ENCODE measurements at regions not wholly inside any gene's neighbourhood (a gene's known extent, or its start where the extent isn't known, plus 50 kb on each side); places are given as distances from the start of the nearest gene placed in this dataset.

GRCh38 chr17:72308744-72309385 lies 188.0 kb downstream of the SOX9 start:
- Mint-ChIP-seq H3K4me3 (no peak overlapping the region), H3K36me3 (ENCODE audit: low read depth) (no peaks in the 10 kb centered on the region), H3K27ac (no peak overlapping the region), H3K4me1 (no peaks in the 10 kb centered on the region; the same call in 1 of the 3 replicates), H3K27me3 (ENCODE audit: insufficient read depth, low read depth, poor library complexity) (peaks cover 2% of the 10 kb centered on the region), H3K9me3 (no peaks in the 10 kb centered on the region)
- Histone ChIP-seq H3F3A (replicated peaks; ENCODE audit: low read depth) (no peaks in the 10 kb centered on the region), H3K79me2 (replicated peaks; ENCODE audit: insufficient read depth) (no peaks in the 10 kb centered on the region), H3K4me3 (no peak overlapping the region), H3K4me2 (no peak overlapping the region), H4K20me1 (replicated peaks; ENCODE audit: insufficient read depth) (no peaks in the 10 kb centered on the region), H3K4me1 (ENCODE audit: insufficient read depth) (no peaks in the 10 kb centered on the region), H3K27me3 (ENCODE audit: insufficient read depth) (no peaks in the 10 kb centered on the region), H3K27ac (ENCODE audit: low read depth) (no peak overlapping the region), H3K36me3 (ENCODE audit: insufficient read depth) (no peaks in the 10 kb centered on the region), H3K9me2 (ENCODE audit: insufficient read depth) (no peaks in the 10 kb centered on the region), H2AFZ (no peak overlapping the region)
- DNase-seq (ENCODE audit: low spot score) (no peak), ATAC-seq (no peak)
- TF ChIP-seq EZH2phosphoT487 (IDR thresholded peaks at IDR 0.05; ENCODE audit: unreplicated experiment) (no peak), JUNB (IDR thresholded peaks at IDR 0.05; ENCODE audit: unreplicated experiment) (no peak)
- TF ChIP-seq, protein P1, sequence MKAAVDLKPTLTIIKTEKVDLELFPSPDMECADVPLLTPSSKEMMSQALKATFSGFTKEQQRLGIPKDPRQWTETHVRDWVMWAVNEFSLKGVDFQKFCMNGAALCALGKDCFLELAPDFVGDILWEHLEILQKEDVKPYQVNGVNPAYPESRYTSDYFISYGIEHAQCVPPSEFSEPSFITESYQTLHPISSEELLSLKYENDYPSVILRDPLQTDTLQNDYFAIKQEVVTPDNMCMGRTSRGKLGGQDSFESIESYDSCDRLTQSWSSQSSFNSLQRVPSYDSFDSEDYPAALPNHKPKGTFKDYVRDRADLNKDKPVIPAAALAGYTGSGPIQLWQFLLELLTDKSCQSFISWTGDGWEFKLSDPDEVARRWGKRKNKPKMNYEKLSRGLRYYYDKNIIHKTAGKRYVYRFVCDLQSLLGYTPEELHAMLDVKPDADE (IDR thresholded peaks at IDR 0.05), result no peak

DNA sequence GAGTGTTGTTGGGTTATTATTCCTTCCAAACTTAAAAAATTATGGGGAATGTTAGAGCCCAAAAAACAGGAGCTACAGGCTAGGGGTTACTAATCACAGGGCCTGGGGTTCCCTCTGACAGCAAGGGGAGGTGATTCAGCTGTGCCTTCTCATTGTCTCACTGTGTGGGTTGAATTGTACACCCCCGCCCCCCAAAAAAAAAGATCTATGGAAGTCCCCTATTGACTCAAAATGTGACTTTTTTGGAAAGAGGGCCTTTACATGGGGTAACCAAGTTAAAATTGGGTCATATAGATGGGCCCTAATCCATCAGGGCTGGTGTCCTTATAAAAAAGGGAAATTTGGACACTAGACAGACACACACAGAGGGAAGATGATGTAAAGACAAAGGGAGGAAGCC lies 190.2 kb downstream of the SOX9 start:
- no peaks in the 10 kb centered on the region for H3K79me2 ChIP-seq (replicated peaks; ENCODE audit: insufficient read depth)
- H2AFZ ChIP-seq, result no peak overlapping the region
- no peaks in the 10 kb centered on the region for H3K9me3 Mint-ChIP-seq
- no peaks in the 10 kb centered on the region for H4K20me1 ChIP-seq (replicated peaks; ENCODE audit: insufficient read depth)
- no peaks in the 10 kb centered on the region for H3F3A ChIP-seq (replicated peaks; ENCODE audit: low read depth)
- no peaks in the 10 kb centered on the region for H3K36me3 ChIP-seq (ENCODE audit: insufficient read depth)
- no peaks in the 10 kb centered on the region; the same call in 1 of the 3 replicates for H3K4me1 Mint-ChIP-seq
- ATAC-seq (no peak), DNase-seq (ENCODE audit: low spot score) (no peak)
- no peak overlapping the region for H3K4me3 Mint-ChIP-seq
- H3K4me2 ChIP-seq, result no peak overlapping the region
- H3K27me3 Mint-ChIP-seq (ENCODE audit: insufficient read depth, low read depth, poor library complexity), result peaks cover 2% of the 10 kb centered on the region
- 0 out of 2 replicates have a peak, but pooled peaks cover 5% of the 10 kb centered on the region for H3K9me2 ChIP-seq (ENCODE audit: insufficient read depth)
- H3K4me3 ChIP-seq, result no peak overlapping the region
- no peak overlapping the region for H3K27ac ChIP-seq (ENCODE audit: low read depth)
- no peaks in the 10 kb centered on the region for H3K27me3 ChIP-seq (ENCODE audit: insufficient read depth)
- no peaks in the 10 kb centered on the region for H3K4me1 ChIP-seq (ENCODE audit: insufficient read depth)
- no peak overlapping the region for H3K27ac Mint-ChIP-seq
- no peaks in the 10 kb centered on the region for H3K36me3 Mint-ChIP-seq (ENCODE audit: low read depth)
- TF ChIP-seq, protein P2, sequence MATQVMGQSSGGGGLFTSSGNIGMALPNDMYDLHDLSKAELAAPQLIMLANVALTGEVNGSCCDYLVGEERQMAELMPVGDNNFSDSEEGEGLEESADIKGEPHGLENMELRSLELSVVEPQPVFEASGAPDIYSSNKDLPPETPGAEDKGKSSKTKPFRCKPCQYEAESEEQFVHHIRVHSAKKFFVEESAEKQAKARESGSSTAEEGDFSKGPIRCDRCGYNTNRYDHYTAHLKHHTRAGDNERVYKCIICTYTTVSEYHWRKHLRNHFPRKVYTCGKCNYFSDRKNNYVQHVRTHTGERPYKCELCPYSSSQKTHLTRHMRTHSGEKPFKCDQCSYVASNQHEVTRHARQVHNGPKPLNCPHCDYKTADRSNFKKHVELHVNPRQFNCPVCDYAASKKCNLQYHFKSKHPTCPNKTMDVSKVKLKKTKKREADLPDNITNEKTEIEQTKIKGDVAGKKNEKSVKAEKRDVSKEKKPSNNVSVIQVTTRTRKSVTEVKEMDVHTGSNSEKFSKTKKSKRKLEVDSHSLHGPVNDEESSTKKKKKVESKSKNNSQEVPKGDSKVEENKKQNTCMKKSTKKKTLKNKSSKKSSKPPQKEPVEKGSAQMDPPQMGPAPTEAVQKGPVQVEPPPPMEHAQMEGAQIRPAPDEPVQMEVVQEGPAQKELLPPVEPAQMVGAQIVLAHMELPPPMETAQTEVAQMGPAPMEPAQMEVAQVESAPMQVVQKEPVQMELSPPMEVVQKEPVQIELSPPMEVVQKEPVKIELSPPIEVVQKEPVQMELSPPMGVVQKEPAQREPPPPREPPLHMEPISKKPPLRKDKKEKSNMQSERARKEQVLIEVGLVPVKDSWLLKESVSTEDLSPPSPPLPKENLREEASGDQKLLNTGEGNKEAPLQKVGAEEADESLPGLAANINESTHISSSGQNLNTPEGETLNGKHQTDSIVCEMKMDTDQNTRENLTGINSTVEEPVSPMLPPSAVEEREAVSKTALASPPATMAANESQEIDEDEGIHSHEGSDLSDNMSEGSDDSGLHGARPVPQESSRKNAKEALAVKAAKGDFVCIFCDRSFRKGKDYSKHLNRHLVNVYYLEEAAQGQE (IDR thresholded peaks at IDR 0.05; ENCODE audit: unreplicated experiment), result no peak
- TF ChIP-seq NANOG (IDR thresholded peaks at IDR 0.05; ENCODE audit: borderline replicate concordance) (no peak), STAT1 (IDR thresholded peaks at IDR 0.05; ENCODE audit: unreplicated experiment) (no peak), JUNB (IDR thresholded peaks at IDR 0.05; ENCODE audit: unreplicated experiment) (no peak), ZNF114 (CRISPR knock-in tag; IDR thresholded peaks at IDR 0.05) (no peak), CTCF (conservative IDR thresholded peaks at IDR 0.05; ENCODE audit: low read depth in 2 of 2) (no peak), EZH2phosphoT487 (IDR thresholded peaks at IDR 0.05; ENCODE audit: unreplicated experiment) (no peak), CREB1 (CRISPR knock-in tag; IDR thresholded peaks at IDR 0.05; ENCODE audit: low read depth) (no peak), EZH2 (IDR thresholded peaks at IDR 0.05; ENCODE audit: low read depth, unreplicated experiment) (no peak), ZNF331 (CRISPR knock-in tag; IDR thresholded peaks at IDR 0.05; ENCODE audit: low read depth) (no peak), POLR2AphosphoS5 (IDR thresholded peaks at IDR 0.05; ENCODE audit: low read depth) (no peak)
- TF ChIP-seq, protein P1 (IDR thresholded peaks at IDR 0.05), result no peak

Measured in GM23338 (cell line).